ENCODE measurements at regions not wholly inside any gene's neighbourhood (a gene's known extent, or its start where the extent isn't known, plus 50 kb on each side); places are given as distances from the start of the nearest gene placed in this dataset.

- DNase-seq (ENCODE audit: low read depth, low spot score): no peak
- CTCF ChIA-PET: no interaction called here
- Histone ChIP-seq H3K4me1 (ENCODE audit: control insufficient read depth, insufficient read depth, low read length) (no peaks in the 10 kb centered on the region), H3K36me3 (ENCODE audit: control insufficient read depth, insufficient read depth, low read length) (no peaks in the 10 kb centered on the region), H3K27me3 (ENCODE audit: control insufficient read depth, insufficient read depth, low read length) (no peaks in the 10 kb centered on the region), H3K9me3 (ENCODE audit: control insufficient read depth, insufficient read depth, low read depth, low read length) (no peaks in the 10 kb centered on the region), H3K27ac (ENCODE audit: low read length) (no peak overlapping the region), H3K4me3 (ENCODE audit: low read depth in 2 of 2, low read length in 2 of 2) (no peak overlapping the region)
- in situ Hi-C loops (cut with HindIII; ENCODE audit: low pct_unique_long_range_greater_than_20kb, low sequenced_read_pairs) (no loop called here), intact Hi-C loops (cut with micrococcal nuclease; ENCODE audit: unreplicated experiment) (loop anchor here (1.0 kb wide), 1 partner anchor 12 kb away; no protein-coding TSS in a partner anchor)
- BruUV-seq (replicated peaks): no TSS peak
- no peak for TF ChIP-seq POLR2AphosphoS5 (IDR thresholded peaks at IDR 0.05; ENCODE audit: low read depth, low read length)
- TF ChIP-seq SIN3A (IDR thresholded peaks at IDR 0.05; ENCODE audit: borderline replicate concordance, insufficient read depth, low read depth, low read length): no peak
- TF ChIP-seq, protein P1, sequence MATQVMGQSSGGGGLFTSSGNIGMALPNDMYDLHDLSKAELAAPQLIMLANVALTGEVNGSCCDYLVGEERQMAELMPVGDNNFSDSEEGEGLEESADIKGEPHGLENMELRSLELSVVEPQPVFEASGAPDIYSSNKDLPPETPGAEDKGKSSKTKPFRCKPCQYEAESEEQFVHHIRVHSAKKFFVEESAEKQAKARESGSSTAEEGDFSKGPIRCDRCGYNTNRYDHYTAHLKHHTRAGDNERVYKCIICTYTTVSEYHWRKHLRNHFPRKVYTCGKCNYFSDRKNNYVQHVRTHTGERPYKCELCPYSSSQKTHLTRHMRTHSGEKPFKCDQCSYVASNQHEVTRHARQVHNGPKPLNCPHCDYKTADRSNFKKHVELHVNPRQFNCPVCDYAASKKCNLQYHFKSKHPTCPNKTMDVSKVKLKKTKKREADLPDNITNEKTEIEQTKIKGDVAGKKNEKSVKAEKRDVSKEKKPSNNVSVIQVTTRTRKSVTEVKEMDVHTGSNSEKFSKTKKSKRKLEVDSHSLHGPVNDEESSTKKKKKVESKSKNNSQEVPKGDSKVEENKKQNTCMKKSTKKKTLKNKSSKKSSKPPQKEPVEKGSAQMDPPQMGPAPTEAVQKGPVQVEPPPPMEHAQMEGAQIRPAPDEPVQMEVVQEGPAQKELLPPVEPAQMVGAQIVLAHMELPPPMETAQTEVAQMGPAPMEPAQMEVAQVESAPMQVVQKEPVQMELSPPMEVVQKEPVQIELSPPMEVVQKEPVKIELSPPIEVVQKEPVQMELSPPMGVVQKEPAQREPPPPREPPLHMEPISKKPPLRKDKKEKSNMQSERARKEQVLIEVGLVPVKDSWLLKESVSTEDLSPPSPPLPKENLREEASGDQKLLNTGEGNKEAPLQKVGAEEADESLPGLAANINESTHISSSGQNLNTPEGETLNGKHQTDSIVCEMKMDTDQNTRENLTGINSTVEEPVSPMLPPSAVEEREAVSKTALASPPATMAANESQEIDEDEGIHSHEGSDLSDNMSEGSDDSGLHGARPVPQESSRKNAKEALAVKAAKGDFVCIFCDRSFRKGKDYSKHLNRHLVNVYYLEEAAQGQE (IDR thresholded peaks at IDR 0.05; ENCODE audit: insufficient read depth in 1 of 2, low read depth in 2 of 2, low read length in 1 of 2): no peak
- TF ChIP-seq TCF7L2 (IDR thresholded peaks at IDR 0.05; ENCODE audit: low read depth, low read length): no peak
- TF ChIP-seq, protein P2, sequence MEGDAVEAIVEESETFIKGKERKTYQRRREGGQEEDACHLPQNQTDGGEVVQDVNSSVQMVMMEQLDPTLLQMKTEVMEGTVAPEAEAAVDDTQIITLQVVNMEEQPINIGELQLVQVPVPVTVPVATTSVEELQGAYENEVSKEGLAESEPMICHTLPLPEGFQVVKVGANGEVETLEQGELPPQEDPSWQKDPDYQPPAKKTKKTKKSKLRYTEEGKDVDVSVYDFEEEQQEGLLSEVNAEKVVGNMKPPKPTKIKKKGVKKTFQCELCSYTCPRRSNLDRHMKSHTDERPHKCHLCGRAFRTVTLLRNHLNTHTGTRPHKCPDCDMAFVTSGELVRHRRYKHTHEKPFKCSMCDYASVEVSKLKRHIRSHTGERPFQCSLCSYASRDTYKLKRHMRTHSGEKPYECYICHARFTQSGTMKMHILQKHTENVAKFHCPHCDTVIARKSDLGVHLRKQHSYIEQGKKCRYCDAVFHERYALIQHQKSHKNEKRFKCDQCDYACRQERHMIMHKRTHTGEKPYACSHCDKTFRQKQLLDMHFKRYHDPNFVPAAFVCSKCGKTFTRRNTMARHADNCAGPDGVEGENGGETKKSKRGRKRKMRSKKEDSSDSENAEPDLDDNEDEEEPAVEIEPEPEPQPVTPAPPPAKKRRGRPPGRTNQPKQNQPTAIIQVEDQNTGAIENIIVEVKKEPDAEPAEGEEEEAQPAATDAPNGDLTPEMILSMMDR (IDR thresholded peaks at IDR 0.05): no peak
- ATAC-seq: no peak
- POLR2A ChIA-PET: no interaction called here
Observed at GRCh38 chr10:47090042-47090441, 178.8 kb downstream of the PTPN20 start.

GRCh38 chr10:47090903-47091302 lies 179.7 kb downstream of the PTPN20 start:
- no peak overlapping the region for H3K4me3 ChIP-seq (ENCODE audit: low read depth in 2 of 2, low read length in 2 of 2)
- no peaks in the 10 kb centered on the region for H3K36me3 ChIP-seq (ENCODE audit: control insufficient read depth, insufficient read depth, low read length)
- DNase-seq (ENCODE audit: low read depth, low spot score) (no peak), ATAC-seq (no peak)
- no peaks in the 10 kb centered on the region for H3K27me3 ChIP-seq (ENCODE audit: control insufficient read depth, insufficient read depth, low read length)
- intact Hi-C loops (cut with micrococcal nuclease; ENCODE audit: unreplicated experiment) (loop anchor here (1.0 kb wide), 1 partner anchor 11 kb away; no protein-coding TSS in a partner anchor), in situ Hi-C loops (cut with HindIII; ENCODE audit: low pct_unique_long_range_greater_than_20kb, low sequenced_read_pairs) (no loop called here)
- no peaks in the 10 kb centered on the region for H3K4me1 ChIP-seq (ENCODE audit: control insufficient read depth, insufficient read depth, low read length)
- no TSS peak for BruUV-seq (replicated peaks)
- H3K27ac ChIP-seq (ENCODE audit: low read length): no peak overlapping the region
- H3K9me3 ChIP-seq (ENCODE audit: control insufficient read depth, insufficient read depth, low read depth, low read length): no peaks in the 10 kb centered on the region
- no peak for TF ChIP-seq POLR2AphosphoS5 (IDR thresholded peaks at IDR 0.05; ENCODE audit: low read depth, low read length)
- no peak for TF ChIP-seq SIN3A (IDR thresholded peaks at IDR 0.05; ENCODE audit: borderline replicate concordance, insufficient read depth, low read depth, low read length)
- TF ChIP-seq, protein P2 (IDR thresholded peaks at IDR 0.05): no peak
- no peak for TF ChIP-seq TCF7L2 (IDR thresholded peaks at IDR 0.05; ENCODE audit: low read depth, low read length)
- TF ChIP-seq, protein P1 (IDR thresholded peaks at IDR 0.05; ENCODE audit: insufficient read depth in 1 of 2, low read depth in 2 of 2, low read length in 1 of 2): no peak
- ChIA-PET CTCF (no interaction called here), POLR2A (no interaction called here)
